Smooth muscle cell (in vitro differentiated cells): ENCODE measurements at regions not wholly inside any gene's neighbourhood (a gene's known extent, or its start where the extent isn't known, plus 50 kb on each side); places are given as distances from the start of the nearest gene placed in this dataset.

Source experiments
- DNase-seq: peaks from one replicate; lab custom pipeline; 2025; ENCODE audit not compliant: unreplicated experiment; lab: John Stamatoyannopoulos, UW
- H2AFZ ChIP-seq: fragments of 200-600 bp; sonication (generic); 2 replicates; pipeline ENCODE4 v1.6.0; 2016; ENCODE audit warnings: antibody characterized with exemption, low read depth, mild to moderate bottlenecking
- H3F3A ChIP-seq: fragments of 200-600 bp; sonication (generic); 2 replicates; pipeline ENCODE4 v1.6.0; 2017; ENCODE audit warnings: antibody characterized with exemption, low read depth
- H3K27ac ChIP-seq: fragments of 200-600 bp; sonication (generic); 2 replicates; pipeline ENCODE4 v1.5.1; 2016; ENCODE audit warnings: low read depth, mild to moderate bottlenecking
- H3K27me3 ChIP-seq: fragments of 200-600 bp; sonication (generic); 2 replicates; pipeline ENCODE4 v1.6.1; 2016; ENCODE audit warnings: low read depth, mild to moderate bottlenecking
- H3K36me3 ChIP-seq: fragments of 200-600 bp; sonication (generic); 2 replicates; pipeline ENCODE4 v1.5.1; 2016; ENCODE audit warnings: low read depth
- H3K4me1 ChIP-seq: fragments of 200-600 bp; sonication (generic); 2 replicates; pipeline ENCODE4 v1.5.1; 2016; ENCODE audit warnings: low read depth
- H3K4me2 ChIP-seq: fragments of 200-600 bp; sonication (generic); 2 replicates; pipeline ENCODE4 v1.6.0; 2016; ENCODE audit warnings: mild to moderate bottlenecking
- H3K4me3 ChIP-seq: fragments of 200-600 bp; sonication (generic); 2 replicates; pipeline ENCODE4 v1.5.1; 2016; ENCODE audit warnings: mild to moderate bottlenecking
- H3K79me2 ChIP-seq: fragments of 200-600 bp; sonication (generic); 2 replicates; pipeline ENCODE4 v1.6.0; 2016; ENCODE audit warnings: low read depth, mild to moderate bottlenecking
- H3K9ac ChIP-seq: fragments of 200-600 bp; sonication (generic); 2 replicates; pipeline ENCODE4 v1.6.0; 2016; ENCODE audit warnings: low read depth
- H3K9me3 ChIP-seq: fragments of 200-600 bp; sonication (generic); replicated peaks from 2 replicates; pipeline ENCODE4 v1.5.1; 2016; ENCODE audit warnings: low read depth
- H4K20me1 ChIP-seq: fragments of 200-600 bp; sonication (generic); 2 replicates; pipeline ENCODE4 v1.6.0; 2016; ENCODE audit warnings: low read depth
- CTCF ChIP-seq: fragments of 200-600 bp; sonication (generic); IDR thresholded peaks from 2 replicates; pipeline ENCODE4 v1.5.1; 2017; ENCODE audit warnings: borderline replicate concordance, mild to moderate bottlenecking, antibody characterized with exemption; ENCODE audit not compliant: insufficient read depth, poor library complexity, severe bottlenecking
- WGBS: methylation state at CpG from one replicate; pipeline ENCODE4 v1.1.7; 2016; ENCODE audit warnings: low lambda C conversion rate; 5-methylcytosine and 5-hydroxymethylcytosine counted together

- 92% methylated on average over 6 of the region's 6 CpGs for WGBS
- Histone ChIP-seq H2AFZ (no peak overlapping the region), H3K4me1 (no peaks in the 10 kb centered on the region), H3K9me3 (no peaks in the 10 kb centered on the region), H4K20me1 (no peaks in the 10 kb centered on the region), H3K27ac (no peak overlapping the region), H3K27me3 (no peaks in the 10 kb centered on the region), H3F3A (no peaks in the 10 kb centered on the region), H3K79me2 (no peaks in the 10 kb centered on the region), H3K9ac (no peak overlapping the region), H3K36me3 (no peaks in the 10 kb centered on the region), H3K4me3 (no peak overlapping the region), H3K4me2 (no peak overlapping the region)
- TF ChIP-seq CTCF = no peak
- no peak for DNase-seq
Observed at GRCh38 chr14:87575378-87575777, 417.6 kb downstream of the GALC start.

GRCh38 chr14:87573591-87573990 lies 419.4 kb downstream of the GALC start:
- no peak overlapping the region for H3K4me3 ChIP-seq
- H3K9me3 ChIP-seq = no peaks in the 10 kb centered on the region
- no peak overlapping the region for H3K27ac ChIP-seq
- no peaks in the 10 kb centered on the region for H4K20me1 ChIP-seq
- no peak for DNase-seq
- H3K79me2 ChIP-seq = no peaks in the 10 kb centered on the region
- no peak overlapping the region for H3K4me2 ChIP-seq
- TF ChIP-seq CTCF = no peak
- no peak overlapping the region for H2AFZ ChIP-seq
- H3F3A ChIP-seq = no peaks in the 10 kb centered on the region
- WGBS = 84% methylated on average over 2 of the region's 2 CpGs
- no peak overlapping the region for H3K9ac ChIP-seq
- H3K36me3 ChIP-seq = no peaks in the 10 kb centered on the region
- H3K4me1 ChIP-seq = no peaks in the 10 kb centered on the region
- no peaks in the 10 kb centered on the region for H3K27me3 ChIP-seq

- Histone ChIP-seq H2AFZ (no peak overlapping the region), H3K27ac (peak overlapping the region; percentile 28), H3K4me2 (peak overlapping the region; percentile 58), H3K9me3 (no peaks in the 10 kb centered on the region), H3K36me3 (no peaks in the 10 kb centered on the region), H3K79me2 (no peaks in the 10 kb centered on the region), H4K20me1 (no peaks in the 10 kb centered on the region), H3K4me1 (no peaks in the 10 kb centered on the region), H3F3A (no peaks in the 10 kb centered on the region), H3K9ac (no peak overlapping the region), H3K27me3 (no peaks in the 10 kb centered on the region), H3K4me3 (no peak overlapping the region)
- 55% methylated on average over 4 of the region's 4 CpGs for WGBS
- DNase-seq = no peak
- no peak for TF ChIP-seq CTCF
Observed at GRCh38 chr14:87567618-87568295, 425.2 kb downstream of the GALC start.

GRCh38 chr14:87566991-87567390 lies 426.0 kb downstream of the GALC start:
- Histone ChIP-seq H3K79me2 (no peaks in the 10 kb centered on the region), H3F3A (no peaks in the 10 kb centered on the region), H3K36me3 (no peaks in the 10 kb centered on the region), H3K27ac (peak overlapping the region; percentile 28), H3K9ac (no peak overlapping the region), H3K27me3 (no peaks in the 10 kb centered on the region), H3K9me3 (no peaks in the 10 kb centered on the region), H3K4me3 (no peak overlapping the region), H3K4me2 (peak overlapping the region; percentile 58), H3K4me1 (no peaks in the 10 kb centered on the region), H4K20me1 (no peaks in the 10 kb centered on the region), H2AFZ (no peak overlapping the region)
- TF ChIP-seq CTCF = no peak
- no peak for DNase-seq
- 0% methylated on average over 2 of the region's 2 CpGs for WGBS
